ENCODE measurements at regions not wholly inside any gene's neighbourhood (a gene's known extent, or its start where the extent isn't known, plus 50 kb on each side); places are given as distances from the start of the nearest gene placed in this dataset.

DNA sequence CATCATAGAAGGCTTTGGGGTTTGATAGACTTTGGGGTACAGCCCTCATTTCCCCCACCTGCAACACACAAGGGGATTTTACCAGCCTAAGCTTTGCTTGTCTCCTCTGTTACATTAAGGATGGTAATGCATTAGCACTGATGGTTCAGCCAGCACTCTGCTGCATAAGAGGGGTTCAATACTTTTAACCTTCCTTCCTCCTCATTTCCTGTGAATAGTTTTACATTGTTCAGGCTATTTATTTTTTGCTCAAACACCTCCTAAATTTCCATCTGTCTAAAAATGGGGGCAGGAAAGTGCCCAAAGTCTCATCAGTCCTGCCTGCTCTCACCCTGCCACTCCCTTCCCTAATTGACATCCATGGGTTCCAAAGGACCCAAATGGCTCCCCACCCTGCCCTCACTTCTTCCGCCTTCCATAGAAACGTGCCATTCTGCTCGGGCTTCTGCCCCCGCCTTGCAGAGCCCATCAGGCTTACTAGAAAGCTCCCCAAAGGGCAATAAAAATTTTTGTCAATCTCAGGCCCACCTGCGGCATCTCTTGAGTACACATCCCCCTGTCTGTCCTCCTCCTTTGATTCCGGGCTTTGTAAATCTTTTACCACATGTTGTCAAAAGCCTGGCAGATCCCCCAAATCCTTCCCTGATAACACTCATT is 239.5 kb upstream of the SLC24A2 start:
- Histone ChIP-seq H4K8ac (ENCODE audit: low read depth in 2 of 2, low read length in 2 of 2) (no peak overlapping the region), H3K4ac (ENCODE audit: low read depth, low read length) (no peak overlapping the region), H3K9me1 (ENCODE audit: insufficient read depth, low read length) (no peaks in the 10 kb centered on the region), H3K4me3 (ENCODE audit: insufficient read depth, low read depth, low read length) (no peak overlapping the region), H3K9me3 (ENCODE audit: control insufficient read depth, insufficient read depth, low read length) (no peaks in the 10 kb centered on the region), H3K79me1 (ENCODE audit: low read depth in 1 of 2, low read length in 2 of 2) (no peaks in the 10 kb centered on the region), H3K18ac (ENCODE audit: low read depth, low read length) (no peak overlapping the region), H4K91ac (ENCODE audit: insufficient read depth, low read depth, low read length) (no peak overlapping the region), H3K4me1 (ENCODE audit: control insufficient read depth, insufficient read depth, low read length) (no peaks in the 10 kb centered on the region; the same call in 1 of the 2 replicates), H4K5ac (ENCODE audit: low read depth, low read length) (no peak overlapping the region), H2BK15ac (ENCODE audit: low read depth, low read length) (no peak overlapping the region), H2AK9ac (replicated peaks; ENCODE audit: low read depth, low read length, poor library complexity) (no peak overlapping the region), H4K20me1 (ENCODE audit: insufficient read depth, low read length) (no peaks in the 10 kb centered on the region), H2AK5ac (ENCODE audit: low read depth, low read length) (no peak overlapping the region), H2AFZ (replicated peaks; ENCODE audit: low read length, poor library complexity) (no peak overlapping the region), H3K27me3 (ENCODE audit: control insufficient read depth, insufficient read depth, low read length) (peaks cover 6% of the 10 kb centered on the region; the same call in 1 of the 2 replicates), H2BK5ac (ENCODE audit: low read depth, low read length, poor library complexity, severe bottlenecking) (no peak overlapping the region), H3K14ac (replicated peaks; ENCODE audit: low read depth, low read length) (no peak overlapping the region), H3K23ac (ENCODE audit: low read depth, low read length) (no peak overlapping the region), H3K56ac (ENCODE audit: extremely low read depth, insufficient read depth, low read length) (no peak overlapping the region), H3K4me2 (ENCODE audit: low read depth, low read length) (no peak overlapping the region), H3K36me3 (ENCODE audit: control insufficient read depth, insufficient read depth, low read length) (no peaks in the 10 kb centered on the region), H2BK20ac (ENCODE audit: low read depth, low read length) (no peak overlapping the region), H2BK120ac (ENCODE audit: low read depth, low read length) (no peak overlapping the region), H3K9ac (ENCODE audit: low read depth, low read length) (no peak overlapping the region), H3K27ac (ENCODE audit: insufficient read depth, low read length) (no peak overlapping the region)
- BruUV-seq (replicated peaks): no TSS peak
- in situ Hi-C loops (cut with MboI; ENCODE audit: low sequenced_read_pairs): no loop called here
- ChIA-PET POLR2A (ENCODE audit: unreplicated experiment) (no interaction called here), CTCF (no interaction called here)
- no peak for ATAC-seq (ENCODE audit: low read depth)
- intact Hi-C loops (cut with micrococcal nuclease): no loop called here
- dilution Hi-C loops (cut with HindIII; ENCODE audit: low sequenced_read_pairs, unreplicated experiment): no loop called here
- no peak for DNase-seq
- 35% methylated on average over 5 of the region's 6 CpGs; no CpG with 5 or more reads in 1 of the 2 experiments for WGBS, 2 experiments (ENCODE audit: extremely low coverage in 2 of 2, insufficient read length in 1 of 2)
- TF ChIP-seq, protein P1, sequence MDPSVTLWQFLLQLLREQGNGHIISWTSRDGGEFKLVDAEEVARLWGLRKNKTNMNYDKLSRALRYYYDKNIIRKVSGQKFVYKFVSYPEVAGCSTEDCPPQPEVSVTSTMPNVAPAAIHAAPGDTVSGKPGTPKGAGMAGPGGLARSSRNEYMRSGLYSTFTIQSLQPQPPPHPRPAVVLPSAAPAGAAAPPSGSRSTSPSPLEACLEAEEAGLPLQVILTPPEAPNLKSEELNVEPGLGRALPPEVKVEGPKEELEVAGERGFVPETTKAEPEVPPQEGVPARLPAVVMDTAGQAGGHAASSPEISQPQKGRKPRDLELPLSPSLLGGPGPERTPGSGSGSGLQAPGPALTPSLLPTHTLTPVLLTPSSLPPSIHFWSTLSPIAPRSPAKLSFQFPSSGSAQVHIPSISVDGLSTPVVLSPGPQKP (IDR thresholded peaks at IDR 0.05; ENCODE audit: borderline replicate concordance, low read depth, low read length): no peak
- TF ChIP-seq FOS (IDR thresholded peaks at IDR 0.05; ENCODE audit: low read depth, low read length) (no peak), RCOR1 (IDR thresholded peaks at IDR 0.05; ENCODE audit: insufficient replicate concordance, low read length) (no peak), NFE2L2 (IDR thresholded peaks at IDR 0.05; ENCODE audit: low read depth, low read length) (no peak), POLR2A (IDR thresholded peaks at IDR 0.05; ENCODE audit: low read depth, low read length) (no peak), MAFK (IDR thresholded peaks at IDR 0.05; ENCODE audit: low read depth, low read length) (no peak), RFX5 (IDR thresholded peaks at IDR 0.05; ENCODE audit: low read depth, low read length) (no peak), MXI1 (IDR thresholded peaks at IDR 0.05; ENCODE audit: borderline replicate concordance, low read depth, low read length) (no peak), BHLHE40 (IDR thresholded peaks at IDR 0.05; ENCODE audit: low read depth, low read length) (no peak), CEBPB (IDR thresholded peaks at IDR 0.05; ENCODE audit: low read depth, low read length) (no peak), RAD21 (IDR thresholded peaks at IDR 0.05; ENCODE audit: low read length) (no peak), SMC3 (IDR thresholded peaks at IDR 0.05; ENCODE audit: low read depth, low read length) (no peak), CHD1 (IDR thresholded peaks at IDR 0.05; ENCODE audit: low read depth, low read length) (no peak), MAZ (IDR thresholded peaks at IDR 0.05; ENCODE audit: borderline replicate concordance, low read depth, low read length) (no peak)
- TF ChIP-seq, protein P2, sequence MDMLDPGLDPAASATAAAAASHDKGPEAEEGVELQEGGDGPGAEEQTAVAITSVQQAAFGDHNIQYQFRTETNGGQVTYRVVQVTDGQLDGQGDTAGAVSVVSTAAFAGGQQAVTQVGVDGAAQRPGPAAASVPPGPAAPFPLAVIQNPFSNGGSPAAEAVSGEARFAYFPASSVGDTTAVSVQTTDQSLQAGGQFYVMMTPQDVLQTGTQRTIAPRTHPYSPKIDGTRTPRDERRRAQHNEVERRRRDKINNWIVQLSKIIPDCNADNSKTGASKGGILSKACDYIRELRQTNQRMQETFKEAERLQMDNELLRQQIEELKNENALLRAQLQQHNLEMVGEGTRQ (IDR thresholded peaks at IDR 0.05; ENCODE audit: low read depth, low read length): no peak
- TF ChIP-seq, protein P3, sequence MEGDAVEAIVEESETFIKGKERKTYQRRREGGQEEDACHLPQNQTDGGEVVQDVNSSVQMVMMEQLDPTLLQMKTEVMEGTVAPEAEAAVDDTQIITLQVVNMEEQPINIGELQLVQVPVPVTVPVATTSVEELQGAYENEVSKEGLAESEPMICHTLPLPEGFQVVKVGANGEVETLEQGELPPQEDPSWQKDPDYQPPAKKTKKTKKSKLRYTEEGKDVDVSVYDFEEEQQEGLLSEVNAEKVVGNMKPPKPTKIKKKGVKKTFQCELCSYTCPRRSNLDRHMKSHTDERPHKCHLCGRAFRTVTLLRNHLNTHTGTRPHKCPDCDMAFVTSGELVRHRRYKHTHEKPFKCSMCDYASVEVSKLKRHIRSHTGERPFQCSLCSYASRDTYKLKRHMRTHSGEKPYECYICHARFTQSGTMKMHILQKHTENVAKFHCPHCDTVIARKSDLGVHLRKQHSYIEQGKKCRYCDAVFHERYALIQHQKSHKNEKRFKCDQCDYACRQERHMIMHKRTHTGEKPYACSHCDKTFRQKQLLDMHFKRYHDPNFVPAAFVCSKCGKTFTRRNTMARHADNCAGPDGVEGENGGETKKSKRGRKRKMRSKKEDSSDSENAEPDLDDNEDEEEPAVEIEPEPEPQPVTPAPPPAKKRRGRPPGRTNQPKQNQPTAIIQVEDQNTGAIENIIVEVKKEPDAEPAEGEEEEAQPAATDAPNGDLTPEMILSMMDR (conservative IDR thresholded peaks at IDR 0.05; ENCODE audit: low read depth, low read length): no peak
